ENCODE measurements at regions not wholly inside any gene's neighbourhood (a gene's known extent, or its start where the extent isn't known, plus 50 kb on each side); places are given as distances from the start of the nearest gene placed in this dataset.
"Not testable (repeated sequence)": the region's sequence is repeated elsewhere in the genome, so short reads cannot be mapped to it uniquely, and the experiment has no call there.

GRCh38 chr5:124172389-124173003, 573.9 kb downstream of the ZNF608 start:
- Histone ChIP-seq H4K20me1 (ENCODE audit: insufficient read depth) (no peaks in the 10 kb centered on the region), H3F3A (ENCODE audit: insufficient read depth) (no peaks in the 10 kb centered on the region), H3K36me3 (ENCODE audit: low read depth) (no peaks in the 10 kb centered on the region), H3K27ac (no peak overlapping the region), H3K4me1 (ENCODE audit: insufficient read depth) (no peaks in the 10 kb centered on the region), H2AFZ (no peak overlapping the region), H3K9ac (no peak overlapping the region), H3K27me3 (replicated peaks; ENCODE audit: insufficient read depth) (no peaks in the 10 kb centered on the region), H3K9me2 (ENCODE audit: insufficient read depth) (no peaks in the 10 kb centered on the region), H3K4me2 (ENCODE audit: unreplicated experiment) (no peak overlapping the region), H3K79me2 (ENCODE audit: insufficient read depth) (no peaks in the 10 kb centered on the region), H3K4me3 (no peak overlapping the region), H3K9me3 (ENCODE audit: low read depth) (no peaks in the 10 kb centered on the region)
- 60 to 62% methylated on average over 1 of the region's 1 CpG for WGBS, 2 experiments (ENCODE audit: low coverage in 1 of 2, low lambda C conversion rate in 2 of 2, missing lambda C conversion rate in 2 of 2)
- TF ChIP-seq EZH2 (IDR thresholded peaks at IDR 0.05; ENCODE audit: insufficient read depth, poor library complexity, severe bottlenecking) (no peak), EZH2phosphoT487 (IDR thresholded peaks at IDR 0.05; ENCODE audit: insufficient read depth, low read depth) (no peak)
- no peak for DNase-seq
- in situ Hi-C loops (cut with MboI): no loop called here

GRCh38 chr5:124168093-124168492, 578.3 kb downstream of the ZNF608 start:
- WGBS, 2 experiments (ENCODE audit: low coverage in 1 of 2, low lambda C conversion rate in 2 of 2, missing lambda C conversion rate in 2 of 2): 65 to 66% methylated on average over 2 of the region's 2 CpGs
- H3K27ac ChIP-seq; H3K9me3 ChIP-seq (ENCODE audit: low read depth); H3K79me2 ChIP-seq (ENCODE audit: insufficient read depth); H3K4me3 ChIP-seq; H3K9me2 ChIP-seq (ENCODE audit: insufficient read depth); H3F3A ChIP-seq (ENCODE audit: insufficient read depth); DNase-seq; H2AFZ ChIP-seq; H3K9ac ChIP-seq; H3K4me2 ChIP-seq (ENCODE audit: unreplicated experiment); H3K36me3 ChIP-seq (ENCODE audit: low read depth); H3K27me3 ChIP-seq (replicated peaks; ENCODE audit: insufficient read depth); in situ Hi-C loops (cut with MboI); H3K4me1 ChIP-seq (ENCODE audit: insufficient read depth); H4K20me1 ChIP-seq (ENCODE audit: insufficient read depth): not testable (repeated sequence)

GRCh38 chr5:124162767-124163532, 583.5 kb downstream of the ZNF608 start:
- H3K4me3 ChIP-seq: peak overlapping the region; percentile 15
- H2AFZ ChIP-seq: peak overlapping the region; percentile 43; the same call in 1 of the 2 replicates
- WGBS, 2 experiments (ENCODE audit: low coverage in 1 of 2, low lambda C conversion rate in 2 of 2, missing lambda C conversion rate in 2 of 2): 12 to 14% methylated on average over 8 of the region's 8 CpGs
- no peaks in the 10 kb centered on the region for H3K36me3 ChIP-seq (ENCODE audit: low read depth)
- H3K9ac ChIP-seq: no peak overlapping the region
- no peaks in the 10 kb centered on the region for H3K9me2 ChIP-seq (ENCODE audit: insufficient read depth)
- H3K9me3 ChIP-seq (ENCODE audit: low read depth): no peaks in the 10 kb centered on the region
- no peak for TF ChIP-seq EZH2phosphoT487 (IDR thresholded peaks at IDR 0.05; ENCODE audit: insufficient read depth, low read depth)
- TF ChIP-seq EZH2 (IDR thresholded peaks at IDR 0.05; ENCODE audit: insufficient read depth, poor library complexity, severe bottlenecking): no peak
- no peaks in the 10 kb centered on the region for H3F3A ChIP-seq (ENCODE audit: insufficient read depth)
- peak overlapping the region; percentile 56 for H3K4me2 ChIP-seq (ENCODE audit: unreplicated experiment)
- DNase-seq: peak; percentile 52
- H3K79me2 ChIP-seq (ENCODE audit: insufficient read depth): no peaks in the 10 kb centered on the region
- H4K20me1 ChIP-seq (ENCODE audit: insufficient read depth): no peaks in the 10 kb centered on the region
- no peaks in the 10 kb centered on the region for H3K27me3 ChIP-seq (replicated peaks; ENCODE audit: insufficient read depth)
- no peaks in the 10 kb centered on the region for H3K4me1 ChIP-seq (ENCODE audit: insufficient read depth)
- in situ Hi-C loops (cut with MboI): no loop called here
- H3K27ac ChIP-seq: no peak overlapping the region

- TF ChIP-seq EZH2phosphoT487 (IDR thresholded peaks at IDR 0.05; ENCODE audit: insufficient read depth, low read depth) (no peak), EZH2 (IDR thresholded peaks at IDR 0.05; ENCODE audit: insufficient read depth, poor library complexity, severe bottlenecking) (no peak)
- Histone ChIP-seq H3K36me3 (ENCODE audit: low read depth) (no peaks in the 10 kb centered on the region), H3K27ac (no peak overlapping the region), H3F3A (ENCODE audit: insufficient read depth) (no peaks in the 10 kb centered on the region), H3K4me1 (ENCODE audit: insufficient read depth) (no peaks in the 10 kb centered on the region), H2AFZ (no peak overlapping the region), H3K9me3 (ENCODE audit: low read depth) (no peaks in the 10 kb centered on the region), H3K79me2 (ENCODE audit: insufficient read depth) (no peaks in the 10 kb centered on the region), H3K4me3 (no peak overlapping the region), H4K20me1 (ENCODE audit: insufficient read depth) (no peaks in the 10 kb centered on the region), H3K27me3 (replicated peaks; ENCODE audit: insufficient read depth) (no peaks in the 10 kb centered on the region), H3K9ac (no peak overlapping the region), H3K4me2 (ENCODE audit: unreplicated experiment) (no peak overlapping the region), H3K9me2 (ENCODE audit: insufficient read depth) (no peaks in the 10 kb centered on the region)
- DNase-seq: no peak
- 45 to 70% methylated on average over 5 of the region's 5 CpGs for WGBS, 2 experiments (ENCODE audit: low coverage in 1 of 2, low lambda C conversion rate in 2 of 2, missing lambda C conversion rate in 2 of 2)
- in situ Hi-C loops (cut with MboI): no loop called here
Observed at GRCh38 chr5:124161266-124161665, 585.2 kb downstream of the ZNF608 start.
